Liver (tissue), 8 donors: ENCODE measurements at regions not wholly inside any gene's neighbourhood (a gene's known extent, or its start where the extent isn't known, plus 50 kb on each side); places are given as distances from the start of the nearest gene placed in this dataset.
A peak's percentile ranks its signal among the peaks of the same experiment; 100 is the strongest.

ENCODE experiments used
- DNase-seq: peaks from one replicate; pipeline ENCODE4 v3.0.0-alpha.2; 2017; ENCODE audit warnings: low spot score
- H3K27ac ChIP-seq, 2 donors: one replicate each; pipeline ENCODE4 v1.7.0; 2013; ENCODE audit warnings: inconsistent platforms in 2 of 2, low read length in 2 of 2, control low read depth in 1 of 2, low read depth in 1 of 2, mild to moderate bottlenecking in 1 of 2
- H3K27me3 ChIP-seq, 4 donors: one replicate each; pipeline versions ENCODE4 v1.6.1 to v1.7.0; 2013; ENCODE audit warnings: low read length in 3 of 4, inconsistent platforms in 1 of 4, mild to moderate bottlenecking in 1 of 4, moderate library complexity in 1 of 4; ENCODE audit not compliant: control insufficient read depth in 4 of 4, insufficient read depth in 4 of 4
- H3K36me3 ChIP-seq, 4 donors: one replicate each; pipeline versions ENCODE4 v1.6.1 to v1.7.0; 2013; ENCODE audit warnings: low read length in 3 of 4, mild to moderate bottlenecking in 3 of 4, low read depth in 1 of 4, moderate library complexity in 1 of 4; ENCODE audit not compliant: control insufficient read depth in 4 of 4, insufficient read depth in 3 of 4
- H3K4me1 ChIP-seq, 4 donors: one replicate each; pipeline versions ENCODE4 v1.6.1 to v1.7.0; 2013; ENCODE audit warnings: low read length in 3 of 4, mild to moderate bottlenecking in 3 of 4, moderate library complexity in 1 of 4; ENCODE audit not compliant: control insufficient read depth in 4 of 4, insufficient read depth in 4 of 4
- H3K4me3 ChIP-seq, 3 donors: one replicate each; pipeline versions ENCODE4 v1.6.1 to v1.7.0; 2013; ENCODE audit warnings: low read length in 3 of 3, control low read depth in 1 of 3, low read depth in 1 of 3, mild to moderate bottlenecking in 1 of 3
- H3K9ac ChIP-seq, 2 donors: one replicate each; pipeline ENCODE4 v1.7.0; 2013; ENCODE audit warnings: low read length in 2 of 2, mild to moderate bottlenecking in 2 of 2, moderate library complexity in 2 of 2, control low read depth in 1 of 2, low read depth in 1 of 2
- H3K9me3 ChIP-seq, 4 donors: one replicate each; pipeline versions ENCODE4 v1.6.1 to v1.7.0; 2013; ENCODE audit warnings: low read length in 3 of 4; ENCODE audit not compliant: control insufficient read depth in 4 of 4
- EGR1 ChIP-seq, 2 donors: IDR thresholded peaks; 2 replicates each; pipeline ENCODE4 v1.6.1; 2016 to 2018; ENCODE audit warnings: antibody characterized with exemption in 2 of 2, low read depth in 2 of 2
- FOXA1 ChIP-seq: IDR thresholded peaks from 2 replicates; pipeline ENCODE4 v1.6.1; 2016; ENCODE audit warnings: antibody characterized with exemption
- FOXA2 ChIP-seq: IDR thresholded peaks from 2 replicates; pipeline ENCODE4 v1.6.1; 2016; ENCODE audit warnings: antibody characterized with exemption
- GABPA ChIP-seq, 2 donors: IDR thresholded peaks in 1 of 2; conservative IDR thresholded peaks in 1 of 2; 2 replicates each; pipeline ENCODE4 v1.6.1; 2016; ENCODE audit warnings: antibody characterized with exemption in 2 of 2, mild to moderate bottlenecking in 1 of 2, moderate library complexity in 1 of 2
- HNF4A ChIP-seq, 2 donors: conservative IDR thresholded peaks; 2 replicates each; pipeline ENCODE4 v1.6.1; 2016; ENCODE audit warnings: antibody characterized with exemption in 2 of 2, mild to moderate bottlenecking in 2 of 2
- NR2F2 ChIP-seq: IDR thresholded peaks from 2 replicates; pipeline ENCODE4 v1.6.1; 2016; ENCODE audit warnings: antibody characterized with exemption
- RAD21 ChIP-seq, 2 donors: IDR thresholded peaks; 2 replicates each; pipeline ENCODE4 v1.6.1; 2016; ENCODE audit warnings: antibody characterized with exemption in 2 of 2, mild to moderate bottlenecking in 2 of 2
- RXRA ChIP-seq, 2 donors: IDR thresholded peaks; 2 replicates each; pipeline ENCODE4 v1.6.1; 2017 to 2018; ENCODE audit warnings: antibody characterized with exemption in 2 of 2, mild to moderate bottlenecking in 1 of 2
- SP1 ChIP-seq: IDR thresholded peaks from 2 replicates; pipeline ENCODE4 v1.6.1; 2018; ENCODE audit warnings: antibody characterized with exemption, mild to moderate bottlenecking
- TAF1 ChIP-seq: conservative IDR thresholded peaks from 2 replicates; pipeline ENCODE4 v1.6.1; 2016; ENCODE audit warnings: antibody characterized with exemption, mild to moderate bottlenecking
- YY1 ChIP-seq: IDR thresholded peaks from 2 replicates; pipeline ENCODE4 v1.6.1; 2016; ENCODE audit warnings: antibody characterized with exemption, mild to moderate bottlenecking
- ZBTB33 ChIP-seq: IDR thresholded peaks from 2 replicates; pipeline ENCODE4 v1.6.1; 2016; ENCODE audit warnings: antibody characterized with exemption
- WGBS: extraction: QIAGEN DNeasy Blood & Tissue Kit; methylation state at CpG from one replicate; pipeline ENCODE4 v1.1.7; 2013; 5-methylcytosine and 5-hydroxymethylcytosine counted together
- TF ChIP-seq, protein P1 (sequence below): IDR thresholded peaks from 2 replicates; pipeline ENCODE4 v1.6.1; 2016; ENCODE audit warnings: antibody characterized with exemption
- TF ChIP-seq, protein P2 (sequence below): fragments of 150-350 bp; IDR thresholded peaks from 2 replicates; pipeline ENCODE4 v1.5.1; 2017; ENCODE audit warnings: improper control_type of control experiment, low read depth, low read length; ENCODE audit not compliant: missing input control
- TF ChIP-seq, protein P3 (sequence below): IDR thresholded peaks from 2 replicates; pipeline ENCODE4 v1.6.1; 2016; ENCODE audit warnings: antibody characterized with exemption
- donor health status: healthy.
- donor health status: healthy.
- donor health status: healthy.
- donor health status: healthy.
- donor health status: healthy.

GRCh38 chr1:98406352-98407088 lies 255.0 kb upstream of the SNX7 start:
- peaks cover 0 to 5% (median under 1%) of the 10 kb centered on the region in 4 donors for H3K4me1 ChIP-seq
- no peak for TF ChIP-seq YY1
- TF ChIP-seq EGR1 (IDR thresholded peaks at IDR 0.05; ENCODE audit: low read depth in 2 of 2), result no peak
- no peaks in the 10 kb centered on the region for H3K9me3 ChIP-seq
- H3K4me3 ChIP-seq, result no peak overlapping the region
- no peak for DNase-seq
- H3K36me3 ChIP-seq, result no peaks in the 10 kb centered on the region
- H3K27ac ChIP-seq, result no peak overlapping the region
- no peak overlapping the region for H3K9ac ChIP-seq
- 99% methylated on average over 1 of the region's 1 CpG for WGBS
- H3K27me3 ChIP-seq, result no peaks in the 10 kb centered on the region

- TF ChIP-seq RXRA (IDR thresholded peaks at IDR 0.05) (peak in 1 of 2 donors; percentile 9), FOXA1 (no peak), SP1 (no peak), FOXA2 (peak; percentile 13)
- H3K27ac ChIP-seq, result no peak overlapping the region
- H3K4me1 ChIP-seq, result peaks cover 0 to 5% (median under 1%) of the 10 kb centered on the region in 4 donors
- H3K27me3 ChIP-seq, result no peaks in the 10 kb centered on the region
- no peaks in the 10 kb centered on the region for H3K36me3 ChIP-seq
- H3K4me3 ChIP-seq, result no peak overlapping the region
- no peaks in the 10 kb centered on the region for H3K9me3 ChIP-seq
- H3K9ac ChIP-seq, result peak overlapping the region in 1 of 2 donors; percentile 31
- DNase-seq, result no peak
- 34% methylated on average over 3 of the region's 3 CpGs for WGBS
Measured at GRCh38 chr1:98405581-98406074, 255.9 kb upstream of the SNX7 start.

GRCh38 chr1:98404866-98405265 lies 256.7 kb upstream of the SNX7 start:
- Histone ChIP-seq H3K4me1 (peaks cover 0 to 5% (median under 1%) of the 10 kb centered on the region in 4 donors), H3K9ac (no peak overlapping the region), H3K36me3 (no peaks in the 10 kb centered on the region), H3K9me3 (no peaks in the 10 kb centered on the region), H3K27ac (no peak overlapping the region), H3K4me3 (no peak overlapping the region), H3K27me3 (no peaks in the 10 kb centered on the region)
- no peak for DNase-seq
- 93% methylated on average over 2 of the region's 2 CpGs for WGBS
- TF ChIP-seq, protein P1, sequence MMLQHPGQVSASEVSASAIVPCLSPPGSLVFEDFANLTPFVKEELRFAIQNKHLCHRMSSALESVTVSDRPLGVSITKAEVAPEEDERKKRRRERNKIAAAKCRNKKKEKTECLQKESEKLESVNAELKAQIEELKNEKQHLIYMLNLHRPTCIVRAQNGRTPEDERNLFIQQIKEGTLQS, result no peak
- TF ChIP-seq ZBTB33, result no peak
- TF ChIP-seq, protein P2, sequence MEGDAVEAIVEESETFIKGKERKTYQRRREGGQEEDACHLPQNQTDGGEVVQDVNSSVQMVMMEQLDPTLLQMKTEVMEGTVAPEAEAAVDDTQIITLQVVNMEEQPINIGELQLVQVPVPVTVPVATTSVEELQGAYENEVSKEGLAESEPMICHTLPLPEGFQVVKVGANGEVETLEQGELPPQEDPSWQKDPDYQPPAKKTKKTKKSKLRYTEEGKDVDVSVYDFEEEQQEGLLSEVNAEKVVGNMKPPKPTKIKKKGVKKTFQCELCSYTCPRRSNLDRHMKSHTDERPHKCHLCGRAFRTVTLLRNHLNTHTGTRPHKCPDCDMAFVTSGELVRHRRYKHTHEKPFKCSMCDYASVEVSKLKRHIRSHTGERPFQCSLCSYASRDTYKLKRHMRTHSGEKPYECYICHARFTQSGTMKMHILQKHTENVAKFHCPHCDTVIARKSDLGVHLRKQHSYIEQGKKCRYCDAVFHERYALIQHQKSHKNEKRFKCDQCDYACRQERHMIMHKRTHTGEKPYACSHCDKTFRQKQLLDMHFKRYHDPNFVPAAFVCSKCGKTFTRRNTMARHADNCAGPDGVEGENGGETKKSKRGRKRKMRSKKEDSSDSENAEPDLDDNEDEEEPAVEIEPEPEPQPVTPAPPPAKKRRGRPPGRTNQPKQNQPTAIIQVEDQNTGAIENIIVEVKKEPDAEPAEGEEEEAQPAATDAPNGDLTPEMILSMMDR, result no peak
- no peak for TF ChIP-seq RXRA (IDR thresholded peaks at IDR 0.05)
- TF ChIP-seq, protein P3, sequence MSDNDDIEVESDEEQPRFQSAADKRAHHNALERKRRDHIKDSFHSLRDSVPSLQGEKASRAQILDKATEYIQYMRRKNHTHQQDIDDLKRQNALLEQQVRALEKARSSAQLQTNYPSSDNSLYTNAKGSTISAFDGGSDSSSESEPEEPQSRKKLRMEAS, result no peak
- TF ChIP-seq TAF1, result no peak
- TF ChIP-seq HNF4A (conservative IDR thresholded peaks at IDR 0.05), result no peak
- TF ChIP-seq NR2F2, result no peak
- no peak for TF ChIP-seq GABPA (IDR thresholded peaks at IDR 0.05 in 1 of 2, conservative IDR thresholded peaks at IDR 0.05 in 1 of 2)
- no peak for TF ChIP-seq RAD21 (IDR thresholded peaks at IDR 0.05)
- no peak for TF ChIP-seq YY1
- no peak for TF ChIP-seq SP1
